ENCODE measurements at regions not wholly inside any gene's neighbourhood (a gene's known extent, or its start where the extent isn't known, plus 50 kb on each side); places are given as distances from the start of the nearest gene placed in this dataset.

GRCh38 chr18:42614619-42615293, 500.7 kb downstream of the RIT2 start:
- intact Hi-C loops (cut with DNase I; ENCODE audit: low total_unique reads), result no loop called here

GRCh38 chr18:42617221-42617620, 498.3 kb downstream of the RIT2 start:
- H3K36me3 ChIP-seq, result no peaks in the 10 kb centered on the region
- no peak overlapping the region for H3K27ac ChIP-seq
- no peak for TF ChIP-seq POLR2A (IDR thresholded peaks at IDR 0.05)
- TF ChIP-seq CTCF (IDR thresholded peaks at IDR 0.05), result no peak
- no peaks in the 10 kb centered on the region for H3K9me3 ChIP-seq
- H3K27me3 ChIP-seq, result no peaks in the 10 kb centered on the region
- intact Hi-C loops (cut with DNase I; ENCODE audit: low total_unique reads), result no loop called here
- no peaks in the 10 kb centered on the region for H3K4me1 ChIP-seq
- DNase-seq (ENCODE audit: low spot score in 2 of 2), result no peak
- no peak overlapping the region for H3K4me3 ChIP-seq

More at GRCh38 chr18:42614619-42615293, 500.7 kb downstream of the RIT2 start:
- DNase-seq (ENCODE audit: low spot score in 2 of 2), result no peak
- Histone ChIP-seq H3K4me3 (no peak overlapping the region), H3K36me3 (no peaks in the 10 kb centered on the region), H3K4me1 (no peaks in the 10 kb centered on the region), H3K9me3 (no peaks in the 10 kb centered on the region), H3K27me3 (no peaks in the 10 kb centered on the region), H3K27ac (no peak overlapping the region)
- no peak for TF ChIP-seq POLR2A (IDR thresholded peaks at IDR 0.05)
- no peak for TF ChIP-seq CTCF (IDR thresholded peaks at IDR 0.05)
- TF ChIP-seq POLR2AphosphoS5 (IDR thresholded peaks at IDR 0.05), result no peak

GRCh38 chr18:42619771-42620170, 495.7 kb downstream of the RIT2 start:
- Histone ChIP-seq H3K27ac (no peak overlapping the region), H3K36me3 (no peaks in the 10 kb centered on the region), H3K27me3 (no peaks in the 10 kb centered on the region), H3K9me3 (no peaks in the 10 kb centered on the region), H3K4me3 (no peak overlapping the region), H3K4me1 (no peaks in the 10 kb centered on the region)
- no peak for TF ChIP-seq POLR2AphosphoS5 (IDR thresholded peaks at IDR 0.05)
- TF ChIP-seq POLR2A (IDR thresholded peaks at IDR 0.05), result no peak
- TF ChIP-seq CTCF (IDR thresholded peaks at IDR 0.05), result no peak
- intact Hi-C loops (cut with DNase I; ENCODE audit: low total_unique reads), result no loop called here
- no peak for DNase-seq (ENCODE audit: low spot score in 2 of 2)

- no peak overlapping the region for H3K4me3 ChIP-seq
- H3K27ac ChIP-seq, result no peak overlapping the region
- no peaks in the 10 kb centered on the region for H3K4me1 ChIP-seq
- no peak for TF ChIP-seq POLR2AphosphoS5 (IDR thresholded peaks at IDR 0.05)
- no peak for TF ChIP-seq CTCF (IDR thresholded peaks at IDR 0.05)
- no peak for TF ChIP-seq POLR2A (IDR thresholded peaks at IDR 0.05)
- H3K27me3 ChIP-seq, result no peaks in the 10 kb centered on the region
- no peaks in the 10 kb centered on the region for H3K9me3 ChIP-seq
- H3K36me3 ChIP-seq, result no peaks in the 10 kb centered on the region
- intact Hi-C loops (cut with DNase I; ENCODE audit: low total_unique reads), result no loop called here
- DNase-seq (ENCODE audit: low spot score in 2 of 2), result no peak
Observed at GRCh38 chr18:42620657-42621056, 494.8 kb downstream of the RIT2 start.

GRCh38 chr18:42623935-42624334, 491.6 kb downstream of the RIT2 start:
- Histone ChIP-seq H3K4me3 (no peak overlapping the region), H3K36me3 (no peaks in the 10 kb centered on the region), H3K9me3 (no peaks in the 10 kb centered on the region), H3K27ac (no peak overlapping the region), H3K4me1 (no peaks in the 10 kb centered on the region), H3K27me3 (no peaks in the 10 kb centered on the region)
- TF ChIP-seq POLR2A (IDR thresholded peaks at IDR 0.05) (no peak), POLR2AphosphoS5 (IDR thresholded peaks at IDR 0.05) (no peak), CTCF (IDR thresholded peaks at IDR 0.05) (no peak)
- intact Hi-C loops (cut with DNase I; ENCODE audit: low total_unique reads), result no loop called here
- DNase-seq (ENCODE audit: low spot score in 2 of 2), result no peak

Measured in breast epithelium (tissue), 4 donors.